Vagina (tissue), 2 donors: ENCODE measurements at regions not wholly inside any gene's neighbourhood (a gene's known extent, or its start where the extent isn't known, plus 50 kb on each side); places are given as distances from the start of the nearest gene placed in this dataset.

Source experiments
- DNase-seq, 2 donors: peaks; one replicate each; pipeline ENCODE4 v3.0.0-alpha.2; 2017; ENCODE audit errors: extremely low spot score in 2 of 2
- H3K27ac ChIP-seq: fragments of 200-600 bp; sonication (generic); one replicate; pipeline ENCODE4 v1.5.1; 2019
- H3K27me3 ChIP-seq: fragments of 200-600 bp; sonication (generic); one replicate; pipeline ENCODE4 v1.5.1; 2019
- H3K36me3 ChIP-seq, 2 donors: fragments of 200-600 bp; sonication (generic); one replicate each; pipeline ENCODE4 v1.5.1; 2017 to 2019
- H3K4me1 ChIP-seq: fragments of 200-600 bp; sonication (generic); one replicate; pipeline ENCODE4 v1.5.1; 2019
- H3K4me3 ChIP-seq, 2 donors: fragments of 200-600 bp; sonication (generic); 1 replicate in 1 of 2; 2 replicates in 1 of 2; pipeline ENCODE4 v1.5.1; 2016 to 2019
- H3K9me3 ChIP-seq: fragments of 200-600 bp; sonication (generic); one replicate; pipeline ENCODE4 v1.5.1; 2019
- CTCF ChIP-seq, 3 experiments: fragments of 450-650 bp in 2 of 3; fragments of 200-600 bp in 1 of 3; sonication (generic) in 1 of 3; IDR thresholded peaks; one replicate each; pipeline ENCODE4 v1.5.1; 2017 to 2019; ENCODE audit warnings: antibody characterized with exemption in 3 of 3, mild to moderate bottlenecking in 2 of 3, moderate library complexity in 2 of 3
- POLR2A ChIP-seq, 2 donors: fragments of 450-650 bp; IDR thresholded peaks; one replicate each; pipeline ENCODE4 v1.6.1; 2017; ENCODE audit warnings: antibody characterized with exemption in 2 of 2, mild to moderate bottlenecking in 2 of 2, moderate library complexity in 2 of 2
- POLR2AphosphoS5 ChIP-seq, 2 donors: sonication (generic); formaldehyde crosslinking; IDR thresholded peaks; one replicate each; pipeline ENCODE4 v1.9.0; 2017; ENCODE audit warnings: antibody characterized with exemption in 2 of 2, mild to moderate bottlenecking in 2 of 2, low read depth in 1 of 2; ENCODE audit not compliant: insufficient read depth in 1 of 2
- intact Hi-C: fragments of 100-400 bp; cut with DNase I; formaldehyde crosslinking; loops from one replicate; pipeline ENCODE4 v1.15.1; 2023

DNA sequence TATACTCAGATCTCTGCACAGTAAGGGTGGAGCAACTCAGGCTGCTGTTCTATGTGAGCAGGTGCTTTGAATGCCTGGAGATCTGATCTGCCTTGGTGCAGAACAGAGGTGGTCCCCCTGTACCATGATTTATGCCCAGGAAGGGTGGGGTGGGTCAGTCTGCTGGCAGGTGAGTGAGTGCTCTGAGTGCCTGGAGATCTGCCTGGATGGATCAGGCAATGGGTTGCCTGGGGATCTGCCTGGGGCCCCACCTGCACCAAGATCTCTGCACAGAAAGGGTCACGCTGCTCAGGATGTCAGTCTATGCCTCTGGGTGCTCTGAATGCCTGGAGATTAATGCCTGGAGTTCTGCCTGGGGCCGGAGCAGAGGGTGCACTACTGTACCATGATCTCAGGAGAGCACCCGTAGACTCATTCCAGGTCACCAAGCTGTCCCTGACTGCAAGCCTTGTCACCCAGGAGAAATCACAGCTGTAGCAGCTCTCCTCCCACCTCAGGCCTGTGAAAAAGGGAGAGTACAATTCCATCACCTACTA lies 342.9 kb downstream of the GBA3 start:
- Histone ChIP-seq H3K27me3 (no peaks in the 10 kb centered on the region), H3K4me1 (no peaks in the 10 kb centered on the region), H3K27ac (no peak overlapping the region), H3K9me3 (no peaks in the 10 kb centered on the region), H3K36me3 (no peaks in the 10 kb centered on the region), H3K4me3 (no peak overlapping the region)
- DNase-seq, result no peak
- intact Hi-C loops, result no loop called here
- TF ChIP-seq POLR2AphosphoS5 (IDR thresholded peaks at IDR 0.05; ENCODE audit: insufficient read depth in 1 of 2, low read depth in 1 of 2) (no peak), POLR2A (IDR thresholded peaks at IDR 0.05) (no peak), CTCF (IDR thresholded peaks at IDR 0.05) (no peak)

DNA sequence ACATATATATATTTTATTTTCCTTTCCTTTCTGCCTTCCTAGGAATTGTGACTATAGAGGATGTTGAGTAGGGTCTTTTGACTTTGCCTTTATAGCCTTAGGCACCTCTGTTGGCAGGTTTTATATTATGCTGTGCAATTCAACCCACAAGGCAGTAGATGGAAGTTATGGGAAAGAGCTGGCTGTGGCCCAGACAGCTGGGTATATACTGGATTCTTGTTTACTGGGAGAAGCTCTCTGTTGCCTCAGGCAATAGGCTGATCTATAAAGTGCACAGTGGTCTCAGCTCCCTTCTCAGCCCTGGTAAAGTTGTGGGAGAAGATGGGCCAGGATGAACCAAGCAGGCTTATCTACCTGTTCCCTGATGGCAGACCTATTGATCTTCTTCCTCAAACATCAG lies 342.0 kb downstream of the GBA3 start:
- no peak overlapping the region for H3K27ac ChIP-seq
- no peaks in the 10 kb centered on the region for H3K9me3 ChIP-seq
- no peaks in the 10 kb centered on the region for H3K4me1 ChIP-seq
- no peak for TF ChIP-seq POLR2AphosphoS5 (IDR thresholded peaks at IDR 0.05; ENCODE audit: insufficient read depth in 1 of 2, low read depth in 1 of 2)
- TF ChIP-seq POLR2A (IDR thresholded peaks at IDR 0.05), result no peak
- TF ChIP-seq CTCF (IDR thresholded peaks at IDR 0.05), result no peak
- no peak for DNase-seq
- H3K27me3 ChIP-seq, result no peaks in the 10 kb centered on the region
- intact Hi-C loops, result no loop called here
- H3K4me3 ChIP-seq, result no peak overlapping the region
- no peaks in the 10 kb centered on the region for H3K36me3 ChIP-seq

GRCh38 chr4:23033796-23034195 lies 341.1 kb downstream of the GBA3 start:
- no peak overlapping the region for H3K4me3 ChIP-seq
- no peaks in the 10 kb centered on the region for H3K36me3 ChIP-seq
- DNase-seq, result no peak
- H3K27me3 ChIP-seq, result no peaks in the 10 kb centered on the region
- H3K4me1 ChIP-seq, result no peaks in the 10 kb centered on the region
- no peak overlapping the region for H3K27ac ChIP-seq
- no peaks in the 10 kb centered on the region for H3K9me3 ChIP-seq
- TF ChIP-seq POLR2A (IDR thresholded peaks at IDR 0.05) (no peak), POLR2AphosphoS5 (IDR thresholded peaks at IDR 0.05; ENCODE audit: insufficient read depth in 1 of 2, low read depth in 1 of 2) (no peak), CTCF (IDR thresholded peaks at IDR 0.05) (no peak)
- intact Hi-C loops, result no loop called here

DNA sequence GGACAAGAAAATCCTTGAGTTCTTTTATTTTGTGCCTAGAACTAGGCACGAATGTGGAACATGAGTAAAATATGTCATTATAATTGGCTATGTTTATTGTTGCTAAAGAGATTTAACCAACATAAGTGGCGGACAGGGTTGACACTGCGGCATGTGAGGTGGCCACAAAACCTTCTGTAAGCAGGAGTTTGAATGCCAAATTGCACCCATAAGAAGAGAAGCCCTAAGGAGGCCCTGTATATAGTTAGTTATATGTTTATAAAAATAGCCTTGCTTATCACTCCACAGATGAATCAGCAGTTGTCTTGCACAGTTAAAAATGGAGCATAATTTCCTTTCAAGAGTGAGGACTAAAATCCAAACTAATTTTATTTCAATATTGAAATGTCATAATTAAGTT lies 336.1 kb downstream of the GBA3 start:
- TF ChIP-seq POLR2AphosphoS5 (IDR thresholded peaks at IDR 0.05; ENCODE audit: insufficient read depth in 1 of 2, low read depth in 1 of 2), result no peak
- no peak for TF ChIP-seq POLR2A (IDR thresholded peaks at IDR 0.05)
- no peak for TF ChIP-seq CTCF (IDR thresholded peaks at IDR 0.05)
- no peak overlapping the region for H3K4me3 ChIP-seq
- DNase-seq, result no peak
- H3K27me3 ChIP-seq, result no peaks in the 10 kb centered on the region
- H3K9me3 ChIP-seq, result no peaks in the 10 kb centered on the region
- H3K27ac ChIP-seq, result no peak overlapping the region
- no peaks in the 10 kb centered on the region for H3K36me3 ChIP-seq
- H3K4me1 ChIP-seq, result no peaks in the 10 kb centered on the region
- intact Hi-C loops, result no loop called here

DNA sequence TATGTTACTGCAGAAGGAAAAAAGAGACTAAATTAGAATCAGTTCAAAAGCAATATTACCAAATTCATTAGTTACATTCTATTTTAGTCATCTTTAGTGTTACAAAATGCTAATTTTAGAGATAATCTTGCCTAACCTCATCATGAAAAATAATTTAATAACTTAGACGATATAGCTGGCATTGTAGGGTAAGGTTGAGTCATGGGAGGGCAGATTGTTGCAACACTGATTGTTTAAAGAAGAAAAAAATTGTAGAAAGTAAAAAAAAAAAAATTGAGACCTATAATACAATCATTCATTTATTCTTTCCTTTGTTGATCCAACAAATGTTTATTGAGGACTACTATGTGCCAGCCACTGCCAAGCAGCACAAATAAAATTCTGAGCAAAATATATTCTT lies 330.9 kb downstream of the GBA3 start:
- DNase-seq, result no peak
- no peaks in the 10 kb centered on the region for H3K36me3 ChIP-seq
- TF ChIP-seq POLR2A (IDR thresholded peaks at IDR 0.05), result no peak
- no peak for TF ChIP-seq POLR2AphosphoS5 (IDR thresholded peaks at IDR 0.05; ENCODE audit: insufficient read depth in 1 of 2, low read depth in 1 of 2)
- TF ChIP-seq CTCF (IDR thresholded peaks at IDR 0.05), result no peak
- no peaks in the 10 kb centered on the region for H3K9me3 ChIP-seq
- H3K4me1 ChIP-seq, result no peaks in the 10 kb centered on the region
- H3K27me3 ChIP-seq, result no peaks in the 10 kb centered on the region
- H3K4me3 ChIP-seq, result no peak overlapping the region
- H3K27ac ChIP-seq, result no peak overlapping the region
- intact Hi-C loops, result no loop called here
